BE2C (cell line): ENCODE measurements at regions not wholly inside any gene's neighbourhood (a gene's known extent, or its start where the extent isn't known, plus 50 kb on each side); places are given as distances from the start of the nearest gene placed in this dataset.

ENCODE experiments used
- DNase-seq: peaks from one replicate; pipeline ENCODE4 v3.0.0-alpha.2; 2020
- H3K27me3 ChIP-seq: fragments of 250-450 bp; sonication (Bioruptor Pico); 2 replicates; pipeline ENCODE4 v1.5.1; 2020; ENCODE audit warnings: mild to moderate bottlenecking
- H3K36me3 ChIP-seq: fragments of 250-450 bp; sonication (Bioruptor Pico); 2 replicates; pipeline ENCODE4 v1.5.1; 2020; ENCODE audit warnings: mild to moderate bottlenecking
- H3K4me1 ChIP-seq: fragments of 250-450 bp; sonication (Bioruptor Pico); 2 replicates; pipeline ENCODE4 v1.5.1; 2020
- H3K4me3 ChIP-seq: 2 replicates; pipeline ENCODE4 v1.5.1; 2011; ENCODE audit warnings: low read depth, low read length
- H3K9me3 ChIP-seq: fragments of 250-450 bp; sonication (Bioruptor Pico); 2 replicates; pipeline ENCODE4 v1.5.1; 2020
- CTCF ChIP-seq: IDR thresholded peaks from 2 replicates; pipeline ENCODE4 v1.5.1; 2012; ENCODE audit warnings: mild to moderate bottlenecking, low read depth, low read length

- no peak for DNase-seq
- no peaks in the 10 kb centered on the region for H3K4me1 ChIP-seq
- no peaks in the 10 kb centered on the region for H3K9me3 ChIP-seq
- no peak for TF ChIP-seq CTCF
- no peak overlapping the region for H3K4me3 ChIP-seq
- no peaks in the 10 kb centered on the region for H3K36me3 ChIP-seq
- H3K27me3 ChIP-seq, result no peaks in the 10 kb centered on the region
These were observed 537.6 kb downstream of the PRDM9 start for GRCh38 chr5:24045046-24045445.

- no peak for TF ChIP-seq CTCF
- no peaks in the 10 kb centered on the region for H3K4me1 ChIP-seq
- DNase-seq, result no peak
- H3K9me3 ChIP-seq, result no peaks in the 10 kb centered on the region
- H3K27me3 ChIP-seq, result no peaks in the 10 kb centered on the region
- no peaks in the 10 kb centered on the region for H3K36me3 ChIP-seq
- no peak overlapping the region for H3K4me3 ChIP-seq
These were observed 546.3 kb downstream of the PRDM9 start for GRCh38 chr5:24053737-24054136.

- H3K36me3 ChIP-seq, result no peaks in the 10 kb centered on the region
- H3K9me3 ChIP-seq, result no peaks in the 10 kb centered on the region; the same call in 1 of the 2 replicates
- DNase-seq, result no peak
- no peaks in the 10 kb centered on the region for H3K4me1 ChIP-seq
- H3K27me3 ChIP-seq, result no peaks in the 10 kb centered on the region
- no peak overlapping the region for H3K4me3 ChIP-seq
- no peak for TF ChIP-seq CTCF
These were observed 551.6 kb downstream of the PRDM9 start for GRCh38 chr5:24059006-24059405.

- no peaks in the 10 kb centered on the region for H3K27me3 ChIP-seq
- no peak for TF ChIP-seq CTCF
- no peaks in the 10 kb centered on the region for H3K4me1 ChIP-seq
- no peak for DNase-seq
- H3K4me3 ChIP-seq, result no peak overlapping the region
- no peaks in the 10 kb centered on the region; the same call in 1 of the 2 replicates for H3K9me3 ChIP-seq
- H3K36me3 ChIP-seq, result no peaks in the 10 kb centered on the region
These were observed 552.3 kb downstream of the PRDM9 start for GRCh38 chr5:24059716-24060115.

GRCh38 chr5:24065779-24066178, 558.4 kb downstream of the PRDM9 start:
- no peak overlapping the region for H3K4me3 ChIP-seq
- no peaks in the 10 kb centered on the region for H3K36me3 ChIP-seq
- TF ChIP-seq CTCF, result no peak
- H3K9me3 ChIP-seq, result no peaks in the 10 kb centered on the region; the same call in 1 of the 2 replicates
- no peak for DNase-seq
- no peaks in the 10 kb centered on the region for H3K27me3 ChIP-seq
- no peaks in the 10 kb centered on the region for H3K4me1 ChIP-seq

- Histone ChIP-seq H3K9me3 (no peaks in the 10 kb centered on the region), H3K4me1 (no peaks in the 10 kb centered on the region), H3K36me3 (no peaks in the 10 kb centered on the region), H3K27me3 (no peaks in the 10 kb centered on the region), H3K4me3 (no peak overlapping the region)
- DNase-seq, result no peak
- TF ChIP-seq CTCF, result no peak
These were observed 559.8 kb downstream of the PRDM9 start for GRCh38 chr5:24067208-24067607.
